DMS 273 (cell line): ENCODE measurements at regions not wholly inside any gene's neighbourhood (a gene's known extent, or its start where the extent isn't known, plus 50 kb on each side); places are given as distances from the start of the nearest gene placed in this dataset.
"Not testable (repeated sequence)": the region's sequence is repeated elsewhere in the genome, so short reads cannot be mapped to it uniquely, and the experiment has no call there.

ENCODE experiments used
- DNase-seq: peaks from one replicate; lab custom pipeline; 2025; ENCODE audit not compliant: unreplicated experiment; lab: John Stamatoyannopoulos, UW

DNA sequence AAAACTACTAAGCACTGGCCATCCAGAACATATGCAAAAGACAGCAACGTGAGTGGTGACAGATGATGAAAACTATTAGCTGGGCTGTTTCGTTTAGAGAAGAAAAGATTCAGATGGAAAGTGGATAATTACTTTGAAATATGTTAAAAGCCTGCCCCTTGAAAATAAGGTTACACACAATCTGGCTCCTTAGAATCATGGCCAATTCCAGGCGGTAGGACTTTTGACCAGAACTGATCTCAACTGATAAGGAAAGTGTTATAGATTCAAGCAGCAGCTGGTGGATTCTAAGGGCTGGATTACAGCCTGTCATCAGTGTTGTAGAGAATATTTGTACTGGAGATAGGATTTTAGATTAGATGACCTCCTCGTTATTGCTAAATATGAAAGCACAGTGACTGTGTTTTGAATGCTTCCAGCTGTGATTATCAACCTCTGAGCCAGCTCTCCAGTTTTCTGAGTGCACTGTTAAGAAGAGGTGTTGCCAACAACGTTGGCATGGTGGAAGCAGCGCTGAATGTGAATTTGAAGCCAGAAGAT, 75.1 kb downstream of the KBTBD2 start:
- DNase-seq: peak; percentile 87

DNA sequence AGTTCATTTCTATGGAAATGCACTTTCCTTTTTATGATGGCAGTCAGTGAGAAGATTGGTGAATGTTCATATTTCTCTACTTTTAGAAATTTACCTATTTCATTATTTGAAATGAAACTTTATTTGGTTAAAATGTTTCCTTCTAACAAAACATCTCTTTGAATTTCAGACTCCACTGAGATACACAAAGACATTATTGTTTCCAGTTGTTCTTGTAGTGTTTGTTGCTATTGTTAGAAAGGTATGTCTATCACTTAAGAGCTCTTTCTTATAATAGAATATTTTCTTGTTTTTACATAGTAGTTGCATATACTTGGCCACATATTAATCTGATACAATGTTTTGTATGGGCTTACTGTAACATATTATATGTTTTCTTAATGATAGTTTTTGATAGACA, 76.8 kb downstream of the KBTBD2 start:
- not testable (repeated sequence) for DNase-seq

DNA sequence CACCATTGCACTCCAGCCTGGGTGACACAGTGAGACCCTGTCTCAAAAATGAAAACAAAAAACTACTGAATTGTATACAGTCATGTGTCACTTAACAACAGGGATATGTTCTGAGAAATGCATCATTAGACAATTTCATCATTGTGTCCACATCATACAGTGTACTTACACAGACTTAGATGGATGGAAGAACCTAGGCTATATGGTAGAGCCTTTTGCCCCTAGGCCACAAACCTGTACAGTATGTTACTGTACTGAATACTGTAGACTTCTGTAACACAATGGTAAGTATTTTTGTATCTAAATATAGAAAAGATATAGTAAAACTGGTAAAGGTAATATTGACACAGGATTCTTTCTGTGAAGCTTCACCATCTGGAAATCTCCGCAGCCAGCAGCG, 81.7 kb downstream of the KBTBD2 start:
- no peak for DNase-seq

DNA sequence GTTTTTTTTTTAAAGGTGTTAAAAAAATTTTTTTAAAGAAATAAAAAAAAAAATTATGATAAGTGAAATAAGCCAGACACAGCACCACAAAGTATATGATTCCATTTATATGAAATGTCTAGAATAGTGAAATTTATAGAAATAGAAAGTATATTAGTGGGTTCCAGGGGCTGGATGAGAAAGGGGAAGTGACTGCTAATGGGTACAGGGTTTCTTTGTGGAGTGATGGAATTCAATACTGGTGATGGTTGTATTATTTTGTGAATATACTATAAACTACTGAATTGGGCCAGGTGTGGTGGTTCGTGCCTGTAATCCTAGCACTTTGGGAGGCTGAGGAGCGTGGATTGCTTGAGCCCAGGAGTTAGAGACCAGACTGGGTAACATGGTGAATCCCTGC, 82.2 kb downstream of the KBTBD2 start:
- no peak for DNase-seq

DNA sequence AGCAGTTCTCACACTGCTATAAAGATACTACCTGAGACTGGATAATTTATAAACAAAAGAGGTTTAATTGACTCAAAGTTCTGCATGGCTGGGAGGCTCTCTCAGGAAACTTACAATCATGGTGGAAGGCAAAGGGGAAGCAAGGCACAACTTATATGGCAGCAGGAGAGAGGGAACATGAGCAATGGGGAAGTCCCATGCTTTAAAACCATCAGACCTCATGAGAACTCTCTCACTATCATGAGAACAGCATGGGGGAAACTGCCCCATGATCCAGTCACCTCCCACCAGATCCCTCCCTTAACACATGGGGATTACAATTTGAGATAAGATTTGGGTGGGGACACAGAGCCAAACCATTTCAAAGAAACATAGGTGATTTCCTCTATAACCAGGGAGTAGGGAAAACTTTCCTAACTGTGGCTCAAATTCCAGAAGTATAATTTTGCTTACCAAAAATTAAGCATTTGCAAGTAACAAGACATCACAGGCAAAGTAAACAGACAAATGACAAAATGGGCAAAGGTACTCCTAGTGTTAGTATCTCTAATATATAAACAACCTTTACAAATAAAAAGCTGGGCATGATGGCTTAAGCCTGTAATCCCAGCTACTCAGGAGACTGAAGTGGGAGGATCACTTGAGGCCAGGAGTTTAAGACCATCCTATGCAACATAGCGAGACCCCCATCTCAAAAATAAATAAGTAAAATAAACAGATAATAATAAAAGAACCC, 88.0 kb downstream of the KBTBD2 start:
- DNase-seq: no peak

DNA sequence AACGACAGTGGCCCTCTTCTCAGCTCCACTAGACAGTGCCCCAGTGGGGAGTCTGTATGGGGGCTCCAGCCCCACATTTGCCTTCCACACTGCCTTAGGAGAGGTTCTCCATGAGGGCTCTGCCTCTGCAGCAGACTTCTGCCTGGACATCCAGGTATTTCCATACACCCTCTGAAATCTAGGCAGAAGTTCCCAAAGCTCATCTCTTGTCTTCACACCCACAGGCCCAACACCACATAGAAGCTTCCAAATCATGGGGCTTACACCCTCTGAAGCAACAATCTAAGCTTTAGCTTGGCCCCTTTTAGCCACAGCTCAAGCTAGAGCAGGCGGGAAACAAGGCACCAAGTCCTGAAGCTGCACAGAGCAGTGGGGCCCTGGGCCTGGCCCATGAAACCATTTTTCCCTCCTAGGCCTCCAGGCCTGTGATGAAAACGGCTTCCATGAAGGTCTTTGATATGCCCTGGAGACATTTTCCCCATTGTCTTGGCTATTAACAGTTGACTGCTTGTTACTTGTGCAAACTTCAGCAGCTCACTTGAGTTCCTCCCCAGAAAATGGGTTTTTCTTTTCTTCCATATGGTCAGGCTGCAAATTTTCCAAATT, 89.2 kb downstream of the KBTBD2 start:
- no peak for DNase-seq

DNA sequence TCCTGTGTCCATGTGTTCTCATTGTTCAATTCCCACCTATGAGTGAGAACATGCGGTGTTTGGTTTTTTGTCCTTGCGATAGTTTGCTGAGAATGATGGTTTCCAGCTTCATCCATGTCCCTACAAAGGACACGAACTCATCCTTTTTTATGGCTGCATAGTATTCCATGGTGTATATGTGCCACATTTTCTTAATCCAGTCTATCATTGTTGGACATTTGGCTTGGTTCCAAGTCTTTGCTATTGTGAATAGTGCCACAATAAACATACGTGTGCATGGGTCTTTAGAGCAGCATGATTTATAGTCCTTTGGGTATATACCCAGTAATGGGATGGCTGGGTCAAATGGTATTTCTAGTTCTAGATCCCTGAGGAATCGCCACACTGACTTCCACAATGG, 98.5 kb downstream of the KBTBD2 start:
- not testable (repeated sequence) for DNase-seq

DNA sequence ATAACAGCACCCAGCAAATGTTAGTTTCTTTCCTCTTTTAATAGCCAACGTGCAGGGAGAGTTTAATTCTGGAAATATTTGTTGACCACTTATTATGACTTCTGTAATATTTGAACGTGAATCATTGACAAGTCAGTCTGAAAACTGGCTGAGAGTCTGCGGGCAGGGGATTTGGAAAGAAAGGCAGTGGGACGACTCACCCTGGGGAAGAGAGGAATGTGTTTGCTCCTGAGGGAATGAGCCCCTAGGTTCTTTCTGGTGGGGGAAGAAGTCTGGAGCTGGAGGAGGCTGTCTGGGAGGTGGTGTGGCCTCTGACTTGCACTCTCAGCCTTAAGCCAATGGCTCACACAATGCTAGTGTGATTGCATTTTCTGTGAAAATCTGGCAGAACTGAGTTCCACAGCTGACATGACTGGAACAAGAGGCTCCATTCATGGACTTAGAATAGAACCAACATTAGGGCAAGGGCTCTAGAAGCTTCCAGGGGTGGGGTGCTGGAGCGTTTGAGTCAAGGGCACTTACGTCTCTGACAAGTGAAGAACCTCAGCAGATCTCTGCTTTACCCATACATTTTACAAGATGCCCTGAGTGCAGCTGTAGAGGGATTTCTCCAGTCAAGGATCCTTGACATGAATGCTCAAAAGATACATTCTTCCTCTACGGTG, 100.7 kb downstream of the KBTBD2 start:
- DNase-seq: not testable (repeated sequence)

DNA sequence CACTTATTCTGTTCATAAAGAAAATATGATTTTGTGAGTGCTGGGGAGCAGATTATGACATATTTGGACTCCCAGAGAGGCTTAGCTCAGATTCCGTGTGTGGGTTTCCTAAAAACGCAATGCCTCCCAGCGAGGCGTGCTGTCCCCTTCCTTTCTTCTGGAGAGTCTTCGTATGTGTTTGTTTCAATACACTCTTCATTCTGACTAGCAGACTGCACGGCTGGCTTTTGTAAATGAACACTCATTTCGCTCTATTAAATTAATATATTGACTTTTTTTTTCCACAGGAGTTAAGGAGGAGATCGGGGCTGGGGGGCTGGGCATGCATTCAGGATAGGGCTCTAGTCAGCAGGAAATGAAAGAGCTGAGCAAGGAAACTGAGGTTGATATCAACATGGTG, 102.3 kb downstream of the KBTBD2 start:
- DNase-seq: not testable (repeated sequence)

DNA sequence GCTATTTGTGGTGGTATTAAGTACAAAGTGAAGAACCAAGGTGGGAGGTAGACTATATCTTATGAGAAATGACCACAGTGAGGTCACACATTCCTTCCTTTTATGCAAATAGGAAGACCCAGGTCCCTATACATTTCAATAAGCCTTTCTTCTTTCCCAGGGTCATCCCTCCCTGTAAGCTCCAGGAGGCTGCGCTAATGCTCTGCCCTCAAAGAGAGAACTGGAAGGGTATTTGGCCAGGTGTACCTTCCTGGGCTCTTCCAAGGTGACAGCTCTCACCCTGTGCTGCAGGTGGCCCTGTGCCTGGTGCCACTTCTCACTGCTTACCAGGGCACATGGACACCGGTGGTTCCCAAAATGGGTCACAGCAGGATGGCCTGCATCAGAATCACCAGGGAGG, 103.4 kb downstream of the KBTBD2 start:
- not testable (repeated sequence) for DNase-seq

DNA sequence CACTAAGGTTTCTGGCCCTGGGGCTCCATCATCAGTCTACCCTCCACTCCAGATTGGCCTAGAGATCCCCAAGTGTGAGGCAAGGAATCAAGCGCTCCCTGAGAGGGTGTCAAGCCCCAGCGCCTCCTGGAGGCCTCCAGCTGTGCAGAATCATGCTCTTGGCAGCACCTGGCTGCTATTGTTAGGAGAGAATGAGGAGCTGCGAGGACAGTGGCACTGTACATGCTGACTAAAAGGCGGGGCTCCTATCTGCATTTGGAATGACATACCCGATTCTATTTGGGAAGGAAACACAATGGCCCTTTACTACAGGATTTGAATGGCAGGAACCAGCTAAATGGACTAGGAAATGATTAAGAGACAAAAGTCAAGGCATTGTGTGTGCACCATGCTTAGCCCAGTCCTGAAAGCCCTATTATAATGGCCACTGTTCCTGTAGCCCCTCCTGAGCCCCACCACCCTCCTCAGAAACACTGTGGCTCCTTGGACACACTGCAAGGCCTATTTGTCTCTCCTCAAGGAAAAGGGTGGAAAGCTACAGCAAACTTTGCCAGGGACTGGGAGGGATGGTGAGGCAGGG, 106.1 kb downstream of the KBTBD2 start:
- not testable (repeated sequence) for DNase-seq

DNA sequence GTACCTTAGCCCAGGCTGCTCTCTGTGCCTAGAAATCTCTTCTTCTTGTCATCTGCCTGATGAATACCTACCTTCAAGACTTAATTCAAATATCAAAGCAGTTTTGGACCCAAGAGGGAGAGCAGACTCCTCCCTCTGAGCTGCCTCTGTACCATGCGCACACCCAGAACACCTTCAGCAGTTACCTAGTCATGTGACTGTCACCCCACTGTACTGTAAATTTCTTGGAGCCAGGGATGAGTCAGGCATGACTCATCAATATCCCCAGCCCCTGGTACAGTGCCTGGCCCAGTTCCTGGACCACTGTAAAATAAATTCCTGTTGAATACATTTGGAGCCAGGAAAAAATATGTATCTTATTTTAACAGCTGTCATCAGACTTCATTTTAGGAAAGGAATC, 111.7 kb downstream of the KBTBD2 start:
- not testable (repeated sequence) for DNase-seq

DNA sequence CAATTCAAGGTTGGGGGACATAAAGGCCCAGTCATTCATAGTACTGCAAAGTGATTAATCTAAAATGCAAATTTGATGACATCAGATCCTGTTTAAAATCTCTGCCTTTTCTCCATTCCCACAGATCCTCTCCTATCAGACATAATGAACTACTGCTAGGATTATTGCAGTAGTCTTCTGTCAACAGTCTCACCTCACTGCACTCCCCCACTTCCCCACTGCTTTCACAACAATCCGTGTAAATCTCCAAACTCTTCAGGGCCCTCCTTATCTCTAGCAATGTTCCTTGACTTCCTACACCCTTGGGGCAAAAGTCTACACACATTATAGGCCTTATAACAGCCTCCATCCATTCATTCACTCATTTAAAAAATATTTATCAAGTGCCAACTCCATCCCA, 112.4 kb downstream of the KBTBD2 start:
- no peak for DNase-seq

DNA sequence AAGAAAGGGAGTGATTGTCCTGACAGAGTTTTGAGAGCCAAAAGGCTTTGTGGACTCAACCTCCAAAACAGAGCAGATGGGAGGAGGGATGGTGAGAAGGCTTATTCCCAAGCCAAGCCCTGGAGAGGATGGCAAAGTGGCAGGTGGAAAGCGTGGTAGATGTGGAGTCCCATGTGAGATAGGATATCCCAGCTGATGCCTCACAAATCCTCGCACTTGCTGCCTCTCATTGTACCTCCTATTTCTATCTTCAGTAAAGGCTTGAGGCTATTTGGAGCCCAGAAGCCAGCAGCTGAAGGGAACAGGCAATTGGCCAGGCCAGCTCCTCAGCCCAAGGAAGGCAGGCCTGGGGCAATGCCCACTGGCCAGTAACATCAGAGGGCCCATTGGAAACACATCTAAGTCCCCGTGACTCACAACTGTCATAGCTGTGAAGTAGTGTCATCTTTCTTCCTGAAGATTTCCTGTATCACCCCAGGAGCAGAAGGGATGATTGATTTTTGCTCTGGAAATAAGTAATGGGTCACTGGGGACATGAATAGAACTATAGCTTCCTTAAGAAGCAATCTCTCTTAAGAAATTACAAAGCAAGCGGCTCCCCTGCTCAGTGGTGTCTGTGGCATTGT, 114.4 kb downstream of the KBTBD2 start:
- DNase-seq: not testable (repeated sequence)

DNA sequence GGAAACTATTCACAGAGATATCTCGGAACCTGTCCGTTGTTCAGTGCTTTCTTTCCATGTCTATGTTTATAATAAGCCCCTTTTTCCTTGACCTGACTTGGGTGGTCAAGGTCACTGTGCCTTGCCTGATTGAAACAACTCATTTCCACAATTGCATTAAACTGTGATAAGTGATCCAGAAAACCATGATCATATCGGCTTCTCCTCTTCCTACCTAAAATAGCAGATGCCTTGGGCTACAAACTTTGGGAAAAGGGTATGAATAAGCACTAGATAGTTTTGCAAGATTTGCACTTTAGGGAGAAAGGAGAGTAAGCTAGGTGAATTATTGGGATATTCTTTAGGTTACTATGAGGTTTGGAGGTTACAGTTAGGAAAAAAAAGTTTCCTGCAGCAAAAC, 115.2 kb downstream of the KBTBD2 start:
- DNase-seq: not testable (repeated sequence)

DNA sequence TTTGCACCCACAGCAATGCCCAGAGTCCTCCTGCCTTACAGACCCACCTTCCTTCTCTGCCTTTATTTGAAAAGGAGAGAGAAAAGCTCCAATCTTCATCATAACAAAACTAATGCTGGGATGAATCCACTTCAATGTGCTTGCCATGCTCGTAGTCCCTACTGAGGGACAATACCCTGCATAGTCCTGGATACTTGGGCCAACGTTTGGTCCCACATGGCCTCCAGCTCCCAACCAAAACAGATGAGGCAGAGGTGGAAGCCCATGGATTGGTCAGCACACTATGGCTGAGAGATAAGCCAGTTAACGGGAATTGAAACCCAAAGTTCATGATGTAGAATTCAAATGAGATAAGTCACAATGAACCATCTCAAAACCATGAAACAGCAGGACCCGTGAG, 115.8 kb downstream of the KBTBD2 start:
- DNase-seq: not testable (repeated sequence)

DNA sequence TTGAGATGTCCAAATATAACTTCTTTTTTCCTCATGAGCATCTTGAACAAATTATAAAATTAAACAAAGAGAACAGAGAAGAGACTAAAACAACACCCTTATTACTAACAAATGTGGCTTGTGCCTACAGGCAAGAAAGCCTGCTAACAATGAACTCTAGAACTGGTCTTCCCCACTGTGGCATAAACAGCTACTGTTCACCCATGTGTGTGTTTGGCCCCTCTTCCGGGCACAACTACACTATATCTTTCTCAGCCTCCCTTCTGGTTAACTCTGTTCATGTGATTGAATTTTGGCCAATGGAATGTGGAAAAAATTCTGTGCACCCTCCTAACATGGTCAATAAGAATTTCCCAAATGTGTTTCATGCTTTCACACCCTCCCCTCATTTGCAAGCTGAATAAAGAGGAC, 117.0 kb downstream of the KBTBD2 start:
- DNase-seq: no peak

DNA sequence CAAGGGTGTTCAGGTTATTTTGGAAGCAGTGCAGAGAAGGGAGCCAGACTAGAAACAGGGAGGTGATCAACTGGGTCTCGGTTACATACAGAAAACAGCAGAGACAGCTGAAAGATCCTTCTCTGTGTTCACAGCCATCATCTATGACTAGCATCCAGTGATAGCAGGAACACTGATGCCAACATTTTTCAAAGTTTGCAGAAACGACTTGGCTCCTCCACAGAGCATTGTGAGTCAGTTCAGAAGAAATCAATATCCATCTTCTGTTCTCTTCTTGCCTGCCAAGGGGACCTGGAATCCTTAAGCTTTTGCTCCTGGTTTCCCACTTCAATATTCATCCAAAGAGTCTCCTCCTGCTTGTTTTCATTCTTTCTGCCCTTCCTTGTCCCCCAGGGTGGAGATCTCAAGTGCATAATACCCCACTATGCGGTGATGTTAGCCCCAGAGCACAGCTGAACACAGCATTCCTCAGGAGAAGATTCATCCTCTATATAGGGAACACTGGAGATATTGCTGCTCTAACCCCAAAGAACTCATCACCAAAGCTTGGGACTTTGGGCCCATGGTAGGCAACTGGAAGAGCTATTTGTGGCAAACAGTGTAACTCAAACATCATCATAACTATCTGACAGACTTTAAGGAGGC, 122.6 kb downstream of the KBTBD2 start:
- not testable (repeated sequence) for DNase-seq

DNA sequence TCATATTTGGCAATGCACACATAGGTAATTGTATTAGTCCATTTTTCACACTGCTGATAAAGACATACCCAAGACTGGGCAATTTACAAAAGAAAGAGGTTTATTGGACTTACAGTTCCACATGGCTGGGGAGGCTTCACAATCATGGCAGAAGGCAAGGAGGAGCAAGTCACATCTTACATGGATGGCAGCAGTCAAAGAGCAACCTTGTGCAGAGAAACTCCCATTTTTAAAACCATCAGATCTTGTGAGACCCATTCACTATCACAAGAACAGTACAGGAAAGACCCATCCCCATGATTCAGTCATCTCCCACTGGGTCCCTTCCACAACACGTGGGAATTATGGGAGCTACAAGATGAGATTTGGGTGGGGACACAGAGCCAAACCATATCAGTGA, 123.2 kb downstream of the KBTBD2 start:
- DNase-seq: not testable (repeated sequence)

DNA sequence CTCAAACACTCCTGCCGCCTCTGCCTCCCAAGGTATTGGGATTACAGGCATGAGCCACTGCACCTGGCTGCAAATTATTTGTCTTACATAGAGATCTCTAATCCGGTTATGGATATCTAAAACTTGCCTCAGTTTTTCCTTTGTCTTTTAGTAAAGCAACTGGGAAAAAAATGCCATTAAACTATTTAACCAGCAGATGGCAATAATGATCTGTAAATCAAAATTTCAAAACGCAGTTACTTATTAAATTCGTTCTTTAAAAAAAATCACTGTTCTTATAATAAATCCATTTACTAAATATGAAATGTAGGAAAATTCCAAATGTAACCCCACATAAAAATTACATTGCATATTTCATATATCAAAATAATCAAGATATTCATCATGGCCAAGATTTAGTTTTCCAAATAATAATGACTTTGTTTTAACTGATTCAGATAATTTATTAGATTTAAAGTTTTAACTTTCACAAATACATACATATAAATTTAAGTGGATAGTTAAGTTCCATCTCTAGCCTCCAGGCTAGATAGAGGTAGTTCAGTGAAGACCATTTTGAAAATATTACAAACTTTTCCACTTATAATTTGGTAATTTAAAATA, 125.8 kb downstream of the KBTBD2 start:
- DNase-seq: peak; percentile 49
